ENCODE measurements at regions not wholly inside any gene's neighbourhood (a gene's known extent, or its start where the extent isn't known, plus 50 kb on each side); places are given as distances from the start of the nearest gene placed in this dataset.

DNA sequence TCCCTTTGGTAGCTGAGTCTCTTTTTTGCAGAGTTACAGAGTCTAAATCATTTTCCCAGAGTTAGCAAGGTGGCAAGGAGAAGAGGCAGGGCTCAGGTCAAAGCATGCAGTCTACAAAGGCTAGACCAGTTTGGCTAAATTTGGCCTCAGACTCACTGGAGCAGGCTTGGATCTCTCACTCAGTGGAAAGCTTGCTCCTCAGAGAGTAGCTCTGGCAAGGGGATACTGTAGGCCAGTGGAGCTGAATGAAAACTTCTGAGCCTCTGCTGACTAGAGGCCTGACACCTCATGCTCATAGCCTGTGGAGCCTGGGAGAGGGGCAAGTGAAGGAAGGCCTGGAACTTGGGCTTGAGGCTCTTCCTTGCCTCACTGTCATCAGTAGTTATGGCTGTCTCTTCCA lies 101.0 kb downstream of the MOBP start:
- TF ChIP-seq EZH2 (IDR thresholded peaks at IDR 0.05; ENCODE audit: insufficient read depth, poor library complexity, severe bottlenecking): no peak
- no peak for TF ChIP-seq EZH2phosphoT487 (IDR thresholded peaks at IDR 0.05; ENCODE audit: insufficient read depth, low read depth)
